SK-N-SH treated with all-trans-retinoic acid at 6 μM for 48 hours (cell line): ENCODE measurements at regions not wholly inside any gene's neighbourhood (a gene's known extent, or its start where the extent isn't known, plus 50 kb on each side); places are given as distances from the start of the nearest gene placed in this dataset.

ENCODE experiments used
- ARNTL ChIP-seq: fragments of 450-650 bp; formaldehyde crosslinking; IDR thresholded peaks from 2 replicates; pipeline ENCODE4 v1.5.0; 2020; ENCODE audit warnings: low read depth, mild to moderate bottlenecking, moderate library complexity, borderline replicate concordance
- CREB5 ChIP-seq: fragments of 250-450 bp; sonication (Bioruptor Pico); IDR thresholded peaks from 2 replicates; pipeline ENCODE4 v1.5.1; 2020; ENCODE audit warnings: low read depth, mild to moderate bottlenecking, moderate library complexity
- CSDC2 ChIP-seq: fragments of 250-450 bp; sonication (Bioruptor Pico); IDR thresholded peaks from 2 replicates; pipeline ENCODE4 v1.5.0; 2020; ENCODE audit warnings: mild to moderate bottlenecking, moderate library complexity
- CSRNP3 ChIP-seq: fragments of 250-450 bp; sonication (Bioruptor Pico); IDR thresholded peaks from 2 replicates; pipeline ENCODE4 v1.5.1; 2021; ENCODE audit warnings: mild to moderate bottlenecking, moderate library complexity
- ESRRG ChIP-seq: fragments of 250-450 bp; sonication (Bioruptor Pico); IDR thresholded peaks from 2 replicates; pipeline ENCODE4 v1.6.1; 2021; ENCODE audit warnings: mild to moderate bottlenecking
- ISL1 ChIP-seq: fragments of 250-450 bp; sonication (Bioruptor Pico); IDR thresholded peaks from 2 replicates; pipeline ENCODE4 v2.1.2; 2022; ENCODE audit warnings: mild to moderate bottlenecking, moderate library complexity
- PPARA ChIP-seq: fragments of 250-450 bp; sonication (Bioruptor Pico); IDR thresholded peaks from 2 replicates; pipeline ENCODE4 v1.5.0; 2020; ENCODE audit warnings: mild to moderate bottlenecking, borderline replicate concordance
- RARB ChIP-seq: fragments of 250-450 bp; sonication (Bioruptor Pico); IDR thresholded peaks from 2 replicates; pipeline ENCODE4 v1.8.0; 2021; ENCODE audit warnings: mild to moderate bottlenecking, moderate library complexity
- TOX ChIP-seq: fragments of 250-450 bp; sonication (Bioruptor Pico); IDR thresholded peaks from 2 replicates; pipeline ENCODE4 v1.8.0; 2021; ENCODE audit warnings: mild to moderate bottlenecking, moderate library complexity, borderline replicate concordance
- ZC3H10 ChIP-seq: fragments of 250-450 bp; sonication (Bioruptor Pico); IDR thresholded peaks from 2 replicates; pipeline ENCODE4 v1.5.1; 2021; ENCODE audit warnings: mild to moderate bottlenecking, moderate library complexity
- ZFP3 ChIP-seq: fragments of 250-450 bp; sonication (Bioruptor Pico); IDR thresholded peaks from 2 replicates; pipeline ENCODE4 v1.5.0; 2020; ENCODE audit warnings: mild to moderate bottlenecking, moderate library complexity
- ZFP30 ChIP-seq: fragments of 450-650 bp; formaldehyde crosslinking; IDR thresholded peaks from 2 replicates; pipeline ENCODE4 v1.5.0; 2022; ENCODE audit warnings: mild to moderate bottlenecking, moderate library complexity
- TF ChIP-seq, protein P1 (sequence below): fragments of 250-450 bp; sonication (Bioruptor Pico); IDR thresholded peaks from 2 replicates; pipeline ENCODE4 v1.8.0; 2020; ENCODE audit warnings: mild to moderate bottlenecking, moderate library complexity, borderline replicate concordance
- TF ChIP-seq, protein P2 (sequence below): fragments of 250-450 bp; sonication (Bioruptor Pico); IDR thresholded peaks from 2 replicates; pipeline ENCODE4 v1.8.0; 2021; ENCODE audit warnings: low read depth, mild to moderate bottlenecking, moderate library complexity, borderline replicate concordance

GRCh38 chr3:34626699-34627098, 828.3 kb downstream of the PDCD6IP start:
- no peak for TF ChIP-seq RARB (CRISPR knock-in tag)
- TF ChIP-seq ZFP30 (CRISPR knock-in tag), result no peak
- TF ChIP-seq, protein P1, sequence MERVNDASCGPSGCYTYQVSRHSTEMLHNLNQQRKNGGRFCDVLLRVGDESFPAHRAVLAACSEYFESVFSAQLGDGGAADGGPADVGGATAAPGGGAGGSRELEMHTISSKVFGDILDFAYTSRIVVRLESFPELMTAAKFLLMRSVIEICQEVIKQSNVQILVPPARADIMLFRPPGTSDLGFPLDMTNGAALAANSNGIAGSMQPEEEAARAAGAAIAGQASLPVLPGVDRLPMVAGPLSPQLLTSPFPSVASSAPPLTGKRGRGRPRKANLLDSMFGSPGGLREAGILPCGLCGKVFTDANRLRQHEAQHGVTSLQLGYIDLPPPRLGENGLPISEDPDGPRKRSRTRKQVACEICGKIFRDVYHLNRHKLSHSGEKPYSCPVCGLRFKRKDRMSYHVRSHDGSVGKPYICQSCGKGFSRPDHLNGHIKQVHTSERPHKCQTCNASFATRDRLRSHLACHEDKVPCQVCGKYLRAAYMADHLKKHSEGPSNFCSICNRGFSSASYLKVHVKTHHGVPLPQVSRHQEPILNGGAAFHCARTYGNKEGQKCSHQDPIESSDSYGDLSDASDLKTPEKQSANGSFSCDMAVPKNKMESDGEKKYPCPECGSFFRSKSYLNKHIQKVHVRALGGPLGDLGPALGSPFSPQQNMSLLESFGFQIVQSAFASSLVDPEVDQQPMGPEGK (CRISPR knock-in tag), result no peak
- no peak for TF ChIP-seq ESRRG (CRISPR knock-in tag)
- TF ChIP-seq ISL1 (CRISPR knock-in tag), result no peak
- no peak for TF ChIP-seq CREB5 (CRISPR knock-in tag)
- TF ChIP-seq ZFP3, result no peak
- no peak for TF ChIP-seq CSRNP3 (CRISPR knock-in tag)
- no peak for TF ChIP-seq ZC3H10 (CRISPR knock-in tag)
- no peak for TF ChIP-seq PPARA (CRISPR knock-in tag)
- no peak for TF ChIP-seq CSDC2 (CRISPR knock-in tag)
- TF ChIP-seq TOX, result no peak
- TF ChIP-seq, protein P2, sequence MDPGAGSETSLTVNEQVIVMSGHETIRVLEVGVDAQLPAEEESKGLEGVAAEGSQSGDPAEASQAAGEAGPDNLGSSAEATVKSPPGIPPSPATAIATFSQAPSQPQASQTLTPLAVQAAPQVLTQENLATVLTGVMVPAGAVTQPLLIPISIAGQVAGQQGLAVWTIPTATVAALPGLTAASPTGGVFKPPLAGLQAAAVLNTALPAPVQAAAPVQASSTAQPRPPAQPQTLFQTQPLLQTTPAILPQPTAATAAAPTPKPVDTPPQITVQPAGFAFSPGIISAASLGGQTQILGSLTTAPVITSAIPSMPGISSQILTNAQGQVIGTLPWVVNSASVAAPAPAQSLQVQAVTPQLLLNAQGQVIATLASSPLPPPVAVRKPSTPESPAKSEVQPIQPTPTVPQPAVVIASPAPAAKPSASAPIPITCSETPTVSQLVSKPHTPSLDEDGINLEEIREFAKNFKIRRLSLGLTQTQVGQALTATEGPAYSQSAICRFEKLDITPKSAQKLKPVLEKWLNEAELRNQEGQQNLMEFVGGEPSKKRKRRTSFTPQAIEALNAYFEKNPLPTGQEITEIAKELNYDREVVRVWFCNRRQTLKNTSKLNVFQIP, result no peak
- TF ChIP-seq ARNTL (CRISPR knock-in tag), result no peak
